Mesenchymal stem cell (in vitro differentiated cells and primary cell): ENCODE measurements at regions not wholly inside any gene's neighbourhood (a gene's known extent, or its start where the extent isn't known, plus 50 kb on each side); places are given as distances from the start of the nearest gene placed in this dataset.
"Not testable (repeated sequence)": the region's sequence is repeated elsewhere in the genome, so short reads cannot be mapped to it uniquely, and the experiment has no call there.

Experiments
- DNase-seq: peaks from one replicate; pipeline ENCODE4 v3.0.0-alpha.2; 2013
- H2AFZ ChIP-seq: one replicate; pipeline ENCODE4 v1.6.1; 2013; ENCODE audit warnings: low read depth, mild to moderate bottlenecking, control low read depth, inconsistent platforms, low read length, moderate library complexity
- H2AK5ac ChIP-seq: 2 replicates; pipeline ENCODE4 v1.6.1; 2013; ENCODE audit warnings: low read length, moderate library complexity, mild to moderate bottlenecking, inconsistent platforms; ENCODE audit not compliant: severe bottlenecking
- H2BK120ac ChIP-seq: one replicate; pipeline ENCODE4 v1.6.1; 2013; ENCODE audit warnings: low read depth, mild to moderate bottlenecking, inconsistent platforms, low read length, moderate library complexity
- H2BK12ac ChIP-seq, 2 experiments: one replicate each; pipeline ENCODE4 v1.6.1; 2013; ENCODE audit warnings: inconsistent platforms in 2 of 2, low read length in 2 of 2, mild to moderate bottlenecking in 2 of 2, moderate library complexity in 2 of 2, control low read depth in 1 of 2
- H2BK15ac ChIP-seq: one replicate; pipeline ENCODE4 v1.6.1; 2013; ENCODE audit warnings: mild to moderate bottlenecking, low read depth, inconsistent platforms; ENCODE audit not compliant: poor library complexity, severe bottlenecking
- H2BK5ac ChIP-seq: 2 replicates; pipeline ENCODE4 v1.6.1; 2013; ENCODE audit warnings: low read depth, mild to moderate bottlenecking, low read length, control low read depth, inconsistent platforms; ENCODE audit not compliant: poor library complexity, severe bottlenecking
- H3K14ac ChIP-seq, 2 experiments: one replicate each; pipeline ENCODE4 v1.6.1; 2013; ENCODE audit warnings: inconsistent platforms in 2 of 2, low read length in 2 of 2, control low read depth in 1 of 2, mild to moderate bottlenecking in 1 of 2, moderate library complexity in 1 of 2
- H3K18ac ChIP-seq, 2 experiments: one replicate each; pipeline ENCODE4 v1.6.1; 2013; ENCODE audit warnings: inconsistent platforms in 2 of 2, low read length in 2 of 2, control low read depth in 1 of 2, low read depth in 1 of 2, mild to moderate bottlenecking in 1 of 2
- H3K23ac ChIP-seq, 2 experiments: one replicate each; pipeline ENCODE4 v1.6.1; 2013; ENCODE audit warnings: inconsistent platforms in 2 of 2, low read length in 2 of 2, mild to moderate bottlenecking in 2 of 2, moderate library complexity in 2 of 2, control low read depth in 1 of 2
- H3K27ac ChIP-seq: 2 replicates; pipeline ENCODE4 v1.5.1; 2013; ENCODE audit warnings: mild to moderate bottlenecking, moderate library complexity, low read length, control low read depth, inconsistent platforms; ENCODE audit not compliant: poor library complexity, severe bottlenecking
- H3K27me3 ChIP-seq, 2 experiments: 2 replicates each; pipeline versions ENCODE4 v1.6.1 to v1.7.0; 2013; ENCODE audit warnings: low read length in 2 of 2, mild to moderate bottlenecking in 2 of 2, moderate library complexity in 2 of 2, control low read depth in 1 of 2, inconsistent platforms in 1 of 2; ENCODE audit not compliant: control insufficient read depth in 1 of 2, insufficient read depth in 1 of 2
- H3K36me3 ChIP-seq, 2 experiments: 2 replicates each; pipeline versions ENCODE4 v1.6.1 to v1.7.0; 2013; ENCODE audit warnings: low read length in 2 of 2, control low read depth in 1 of 2, inconsistent platforms in 1 of 2, low read depth in 1 of 2, mild to moderate bottlenecking in 1 of 2; ENCODE audit not compliant: insufficient read depth in 2 of 2, control insufficient read depth in 1 of 2
- H3K4ac ChIP-seq, 2 experiments: one replicate each; pipeline ENCODE4 v1.6.1; 2013; ENCODE audit warnings: inconsistent platforms in 2 of 2, low read length in 2 of 2, mild to moderate bottlenecking in 2 of 2, moderate library complexity in 2 of 2, control low read depth in 1 of 2, low read depth in 1 of 2
- H3K4me1 ChIP-seq: 2 replicates; pipeline ENCODE4 v1.6.1; 2013; ENCODE audit warnings: low read depth, low read length, control low read depth; ENCODE audit not compliant: control insufficient read depth, insufficient read depth
- H3K4me2 ChIP-seq: 2 replicates; pipeline ENCODE4 v1.6.1; 2013; ENCODE audit warnings: low read length, mild to moderate bottlenecking, inconsistent platforms; ENCODE audit not compliant: poor library complexity, severe bottlenecking
- H3K4me3 ChIP-seq, 2 experiments: 2 replicates each; pipeline versions ENCODE4 v1.5.1 to v1.7.0; 2013; ENCODE audit warnings: low read length in 2 of 2, mild to moderate bottlenecking in 2 of 2, control low read depth in 1 of 2, low read depth in 1 of 2; ENCODE audit not compliant: insufficient read depth in 1 of 2
- H3K79me1 ChIP-seq: replicated peaks from 2 replicates; pipeline ENCODE4 v1.6.1; 2013; ENCODE audit warnings: mild to moderate bottlenecking, control low read depth, low read length, inconsistent platforms; ENCODE audit not compliant: poor library complexity, severe bottlenecking
- H3K9ac ChIP-seq: 2 replicates; pipeline ENCODE4 v1.7.0; 2013; ENCODE audit warnings: mild to moderate bottlenecking, low read length, moderate library complexity
- H3K9me3 ChIP-seq: 2 replicates; pipeline ENCODE4 v1.7.0; 2013; ENCODE audit warnings: mild to moderate bottlenecking, low read length; ENCODE audit not compliant: control insufficient read depth
- H4K8ac ChIP-seq: one replicate; pipeline ENCODE4 v1.6.1; 2013; ENCODE audit warnings: inconsistent platforms, mild to moderate bottlenecking, low read length, moderate library complexity
- H4K91ac ChIP-seq: one replicate; pipeline ENCODE4 v1.6.1; 2013; ENCODE audit warnings: mild to moderate bottlenecking, low read length, inconsistent platforms
- WGBS: methylation state at CpG from one replicate; pipeline ENCODE4 v1.1.7; 2013; ENCODE audit warnings: mixed read lengths; 5-methylcytosine and 5-hydroxymethylcytosine counted together

GRCh38 chr13:50651922-50652321, 191.6 kb downstream of the DLEU7 start:
- Histone ChIP-seq H3K4ac (no peak overlapping the region), H3K23ac (no peak overlapping the region), H3K4me2 (no peak overlapping the region), H3K9me3 (no peaks in the 10 kb centered on the region), H2AK5ac (no peak overlapping the region), H3K4me1 (no peaks in the 10 kb centered on the region), H3K36me3 (no peaks in the 10 kb centered on the region), H3K79me1 (no peaks in the 10 kb centered on the region), H4K91ac (no peak overlapping the region), H2AFZ (no peak overlapping the region), H2BK15ac (no peak overlapping the region), H2BK120ac (no peak overlapping the region), H3K18ac (no peak overlapping the region), H3K27me3 (peaks cover 0 to 11% of the 10 kb centered on the region in 2 experiments), H4K8ac (no peak overlapping the region), H3K4me3 (no peak overlapping the region), H2BK5ac (no peak overlapping the region), H2BK12ac (no peak overlapping the region), H3K14ac (no peak overlapping the region), H3K9ac (no peak overlapping the region), H3K27ac (no peak overlapping the region)
- no peak for DNase-seq
- WGBS, result 75% methylated on average over 3 of the region's 3 CpGs

GRCh38 chr13:50654331-50654730, 189.2 kb downstream of the DLEU7 start:
- H3K18ac ChIP-seq, result no peak overlapping the region
- no peak overlapping the region for H3K14ac ChIP-seq
- H2BK120ac ChIP-seq, result no peak overlapping the region
- no peak overlapping the region for H3K4ac ChIP-seq
- no peak overlapping the region for H3K9ac ChIP-seq
- H2AFZ ChIP-seq, result no peak overlapping the region
- H4K8ac ChIP-seq, result no peak overlapping the region
- no peaks in the 10 kb centered on the region for H3K9me3 ChIP-seq
- no peak overlapping the region for H3K4me2 ChIP-seq
- H3K36me3 ChIP-seq, result no peaks in the 10 kb centered on the region
- no peak overlapping the region for H2BK15ac ChIP-seq
- no peak overlapping the region for H2BK12ac ChIP-seq
- no peak overlapping the region for H3K27ac ChIP-seq
- no peak overlapping the region for H2BK5ac ChIP-seq
- no peaks in the 10 kb centered on the region for H3K4me1 ChIP-seq
- no peaks in the 10 kb centered on the region for H3K79me1 ChIP-seq
- H2AK5ac ChIP-seq, result no peak overlapping the region
- WGBS, result 86% methylated on average over 1 of the region's 4 CpGs
- peaks cover 0 to 11% of the 10 kb centered on the region in 2 experiments for H3K27me3 ChIP-seq
- no peak overlapping the region for H3K4me3 ChIP-seq
- H3K23ac ChIP-seq, result no peak overlapping the region
- DNase-seq, result no peak
- no peak overlapping the region for H4K91ac ChIP-seq

DNA sequence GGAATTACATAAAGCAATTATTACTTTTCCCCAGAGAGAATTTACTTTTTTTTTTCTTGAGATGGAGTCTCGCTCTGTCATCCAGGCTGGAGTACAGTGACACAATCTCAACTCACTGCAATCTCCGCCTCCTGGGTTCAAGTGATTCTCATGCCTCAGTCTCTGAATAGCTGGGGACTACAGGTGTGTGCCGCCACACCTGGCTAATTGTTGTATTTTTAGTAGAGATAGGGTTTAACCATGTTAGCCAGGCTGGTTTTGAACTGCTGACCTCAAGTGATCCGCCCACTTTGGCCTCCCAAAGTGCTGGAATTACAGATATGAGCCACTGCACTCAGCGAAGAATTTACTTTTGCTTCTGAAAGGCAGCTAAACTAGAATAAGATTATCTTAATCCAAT, 181.6 kb downstream of the DLEU7 start:
- not testable (repeated sequence) for H2AFZ ChIP-seq, H3K14ac ChIP-seq, H4K8ac ChIP-seq, H3K4me3 ChIP-seq, H4K91ac ChIP-seq, H2BK15ac ChIP-seq, H3K36me3 ChIP-seq, H3K27ac ChIP-seq, H2AK5ac ChIP-seq, H3K79me1 ChIP-seq, DNase-seq, H3K4me2 ChIP-seq, H3K27me3 ChIP-seq, H2BK12ac ChIP-seq, H3K18ac ChIP-seq, H3K4me1 ChIP-seq, H3K4ac ChIP-seq, H3K23ac ChIP-seq, H3K9ac ChIP-seq, H2BK120ac ChIP-seq, H2BK5ac ChIP-seq
- peaks cover 11% of the 10 kb centered on the region for H3K9me3 ChIP-seq
- 92% methylated on average over 5 of the region's 5 CpGs for WGBS

GRCh38 chr13:50664951-50665350, 178.5 kb downstream of the DLEU7 start:
- Histone ChIP-seq H3K36me3 (no peaks in the 10 kb centered on the region), H3K9me3 (peaks cover 11% of the 10 kb centered on the region)
- 92% methylated on average over 2 of the region's 2 CpGs for WGBS

More at GRCh38 chr13:50664951-50665350, 178.5 kb downstream of the DLEU7 start:
- H3K18ac ChIP-seq, result no peak overlapping the region
- no peak overlapping the region for H3K27ac ChIP-seq
- no peak for DNase-seq
- no peak overlapping the region for H4K91ac ChIP-seq
- H3K4ac ChIP-seq, result no peak overlapping the region
- H3K14ac ChIP-seq, result no peak overlapping the region
- no peak overlapping the region for H3K4me2 ChIP-seq
- no peak overlapping the region for H3K9ac ChIP-seq
- H4K8ac ChIP-seq, result no peak overlapping the region
- H2BK5ac ChIP-seq, result no peak overlapping the region
- no peak overlapping the region for H2AFZ ChIP-seq
- H3K27me3 ChIP-seq, result peaks cover 0 to 7% of the 10 kb centered on the region in 2 experiments
- H2BK15ac ChIP-seq, result no peak overlapping the region
- H3K4me1 ChIP-seq, result no peaks in the 10 kb centered on the region
- no peaks in the 10 kb centered on the region for H3K79me1 ChIP-seq
- H3K4me3 ChIP-seq, result no peak overlapping the region
- no peak overlapping the region for H2BK12ac ChIP-seq
- H3K23ac ChIP-seq, result no peak overlapping the region
- no peak overlapping the region for H2BK120ac ChIP-seq
- no peak overlapping the region for H2AK5ac ChIP-seq
